ENCODE measurements at regions not wholly inside any gene's neighbourhood (a gene's known extent, or its start where the extent isn't known, plus 50 kb on each side); places are given as distances from the start of the nearest gene placed in this dataset.

- intact Hi-C loops (cut with DNase I) = no loop called here
- Histone ChIP-seq H3K4me1 (no peaks in the 10 kb centered on the region), H3K27ac (no peak overlapping the region), H3K36me3 (no peaks in the 10 kb centered on the region), H3K27me3 (no peaks in the 10 kb centered on the region), H3K9me3 (no peaks in the 10 kb centered on the region), H3K4me3 (no peak overlapping the region)
- 8 to 12% methylated on average over 5 of the region's 5 CpGs for WGBS, 2 donors
- peak in 3 of 4 donors; percentile 23 to 79 (median 62) for ATAC-seq
- TF ChIP-seq, protein P1, sequence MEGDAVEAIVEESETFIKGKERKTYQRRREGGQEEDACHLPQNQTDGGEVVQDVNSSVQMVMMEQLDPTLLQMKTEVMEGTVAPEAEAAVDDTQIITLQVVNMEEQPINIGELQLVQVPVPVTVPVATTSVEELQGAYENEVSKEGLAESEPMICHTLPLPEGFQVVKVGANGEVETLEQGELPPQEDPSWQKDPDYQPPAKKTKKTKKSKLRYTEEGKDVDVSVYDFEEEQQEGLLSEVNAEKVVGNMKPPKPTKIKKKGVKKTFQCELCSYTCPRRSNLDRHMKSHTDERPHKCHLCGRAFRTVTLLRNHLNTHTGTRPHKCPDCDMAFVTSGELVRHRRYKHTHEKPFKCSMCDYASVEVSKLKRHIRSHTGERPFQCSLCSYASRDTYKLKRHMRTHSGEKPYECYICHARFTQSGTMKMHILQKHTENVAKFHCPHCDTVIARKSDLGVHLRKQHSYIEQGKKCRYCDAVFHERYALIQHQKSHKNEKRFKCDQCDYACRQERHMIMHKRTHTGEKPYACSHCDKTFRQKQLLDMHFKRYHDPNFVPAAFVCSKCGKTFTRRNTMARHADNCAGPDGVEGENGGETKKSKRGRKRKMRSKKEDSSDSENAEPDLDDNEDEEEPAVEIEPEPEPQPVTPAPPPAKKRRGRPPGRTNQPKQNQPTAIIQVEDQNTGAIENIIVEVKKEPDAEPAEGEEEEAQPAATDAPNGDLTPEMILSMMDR (IDR thresholded peaks at IDR 0.05) = no peak
- peak in 3 of 6 donors; percentile 16 to 45 (median 31) for DNase-seq
- no peak for FAIRE-seq
Observed at GRCh38 chr2:129619471-129619870, 360.0 kb upstream of the RAB6C start.

GRCh38 chr2:129620411-129620810, 359.1 kb upstream of the RAB6C start:
- DNase-seq (no peak), FAIRE-seq (no peak), ATAC-seq (no peak)
- no peaks in the 10 kb centered on the region for H3K9me3 ChIP-seq
- H3K36me3 ChIP-seq = no peaks in the 10 kb centered on the region
- H3K4me1 ChIP-seq = no peaks in the 10 kb centered on the region
- H3K4me3 ChIP-seq = no peak overlapping the region
- TF ChIP-seq, protein P1 (IDR thresholded peaks at IDR 0.05) = no peak
- intact Hi-C loops (cut with DNase I) = no loop called here
- no peak overlapping the region for H3K27ac ChIP-seq
- H3K27me3 ChIP-seq = no peaks in the 10 kb centered on the region
- 83 to 89% methylated on average over 4 of the region's 4 CpGs for WGBS, 2 donors

- Histone ChIP-seq H3K36me3 (no peaks in the 10 kb centered on the region), H3K4me3 (no peak overlapping the region), H3K27ac (no peak overlapping the region), H3K9me3 (no peaks in the 10 kb centered on the region), H3K4me1 (no peaks in the 10 kb centered on the region), H3K27me3 (no peaks in the 10 kb centered on the region)
- WGBS, 2 donors = 69 to 79% methylated on average over 6 of the region's 6 CpGs
- ATAC-seq = no peak
- intact Hi-C loops (cut with DNase I) = no loop called here
- no peak for FAIRE-seq
- no peak for DNase-seq
- TF ChIP-seq, protein P1 (IDR thresholded peaks at IDR 0.05) = no peak
Observed at GRCh38 chr2:129623783-129624182, 355.7 kb upstream of the RAB6C start.

- no peak for FAIRE-seq
- ATAC-seq = no peak
- no peaks in the 10 kb centered on the region for H3K4me1 ChIP-seq
- no peak overlapping the region for H3K27ac ChIP-seq
- H3K4me3 ChIP-seq = no peak overlapping the region
- 82 to 87% methylated on average over 9 of the region's 9 CpGs for WGBS, 2 donors
- H3K27me3 ChIP-seq = no peaks in the 10 kb centered on the region
- intact Hi-C loops (cut with DNase I) = no loop called here
- DNase-seq = no peak
- H3K36me3 ChIP-seq = no peaks in the 10 kb centered on the region
- no peaks in the 10 kb centered on the region for H3K9me3 ChIP-seq
- TF ChIP-seq, protein P1 (IDR thresholded peaks at IDR 0.05) = no peak
Observed at GRCh38 chr2:129627437-129627836, 352.0 kb upstream of the RAB6C start.

- no peak for ATAC-seq
- Histone ChIP-seq H3K4me3 (no peak overlapping the region), H3K4me1 (no peaks in the 10 kb centered on the region), H3K36me3 (no peaks in the 10 kb centered on the region), H3K27ac (no peak overlapping the region), H3K27me3 (no peaks in the 10 kb centered on the region), H3K9me3 (no peaks in the 10 kb centered on the region)
- intact Hi-C loops (cut with DNase I) = no loop called here
- DNase-seq = no peak
- WGBS, 2 donors = 89 to 92% methylated on average over 9 of the region's 9 CpGs
- no peak for FAIRE-seq
- TF ChIP-seq, protein P1 (IDR thresholded peaks at IDR 0.05) = no peak
Observed at GRCh38 chr2:129636692-129637091, 342.8 kb upstream of the RAB6C start.

All from pancreas (tissue), 10 donors.